GM12891 (cell line): ENCODE measurements at regions not wholly inside any gene's neighbourhood (a gene's known extent, or its start where the extent isn't known, plus 50 kb on each side); places are given as distances from the start of the nearest gene placed in this dataset.
A peak's percentile ranks its signal among the peaks of the same experiment; 100 is the strongest.

ENCODE experiments used
- DNase-seq: peaks from one replicate; pipeline ENCODE4 v3.0.0; 2011; ENCODE audit warnings: low spot score; ENCODE audit not compliant: insufficient read length
- FAIRE-seq: peaks from 2 replicates; lab custom pipeline; 2011; peaks lifted over from hg19 to GRCh38; lab: Jason Lieb, UNC
- PAX5 ChIP-seq: IDR thresholded peaks from 2 replicates; pipeline ENCODE4 v1.6.1; 2011; ENCODE audit warnings: low read length, moderate library complexity, mild to moderate bottlenecking; ENCODE audit not compliant: insufficient read depth, severe bottlenecking
- POLR2A ChIP-seq: IDR thresholded peaks from 2 replicates; pipeline ENCODE4 v1.6.1; 2011; ENCODE audit warnings: low read depth, low read length, control low read depth
- POLR2AphosphoS5 ChIP-seq: IDR thresholded peaks from 2 replicates; pipeline ENCODE4 v1.6.1; 2011; ENCODE audit warnings: low read depth, low read length, control low read depth
- POU2F2 ChIP-seq: IDR thresholded peaks from 2 replicates; pipeline ENCODE4 v1.6.1; 2011; ENCODE audit warnings: low read depth, mild to moderate bottlenecking, control low read depth, low read length, moderate library complexity
- SPI1 ChIP-seq: IDR thresholded peaks from 2 replicates; pipeline ENCODE4 v1.6.1; 2011; ENCODE audit warnings: low read depth, low read length, control low read depth
- TAF1 ChIP-seq: IDR thresholded peaks from 2 replicates; pipeline ENCODE4 v1.6.1; 2011; ENCODE audit warnings: low read depth, low read length, control low read depth

DNA sequence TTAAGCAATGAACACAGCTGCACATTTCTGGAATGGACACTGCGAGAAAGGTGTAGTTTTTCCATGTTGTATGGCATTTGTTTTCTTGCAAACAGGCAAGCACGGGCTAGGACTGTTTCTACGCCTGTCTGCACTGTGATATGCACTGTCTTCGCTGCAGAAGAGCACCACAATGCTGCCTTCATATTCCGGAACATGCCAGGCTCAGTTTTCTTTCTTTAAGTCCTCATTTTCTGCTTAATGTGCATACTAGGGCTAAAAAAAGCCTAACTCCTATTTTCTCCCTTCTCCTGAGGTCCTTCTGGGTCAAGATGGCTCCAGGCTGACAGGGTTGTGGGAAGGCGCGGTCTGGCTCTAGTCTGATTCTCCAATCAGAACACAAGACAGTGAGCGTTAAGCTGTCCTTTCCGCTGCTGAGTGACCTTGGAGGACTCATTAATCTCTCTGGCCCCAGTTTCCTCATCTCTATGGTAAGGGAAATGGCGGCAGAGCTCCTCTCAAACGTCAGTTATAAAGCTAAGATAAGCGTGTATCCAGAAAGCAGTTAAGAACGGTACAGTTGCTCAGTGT lies 379.9 kb downstream of the C6orf118 start:
- FAIRE-seq, result no peak
- no peak for TF ChIP-seq POU2F2
- no peak for TF ChIP-seq POLR2AphosphoS5
- TF ChIP-seq PAX5, result no peak
- TF ChIP-seq SPI1, result no peak
- no peak for TF ChIP-seq POLR2A
- no peak for TF ChIP-seq TAF1
- no peak for DNase-seq

DNA sequence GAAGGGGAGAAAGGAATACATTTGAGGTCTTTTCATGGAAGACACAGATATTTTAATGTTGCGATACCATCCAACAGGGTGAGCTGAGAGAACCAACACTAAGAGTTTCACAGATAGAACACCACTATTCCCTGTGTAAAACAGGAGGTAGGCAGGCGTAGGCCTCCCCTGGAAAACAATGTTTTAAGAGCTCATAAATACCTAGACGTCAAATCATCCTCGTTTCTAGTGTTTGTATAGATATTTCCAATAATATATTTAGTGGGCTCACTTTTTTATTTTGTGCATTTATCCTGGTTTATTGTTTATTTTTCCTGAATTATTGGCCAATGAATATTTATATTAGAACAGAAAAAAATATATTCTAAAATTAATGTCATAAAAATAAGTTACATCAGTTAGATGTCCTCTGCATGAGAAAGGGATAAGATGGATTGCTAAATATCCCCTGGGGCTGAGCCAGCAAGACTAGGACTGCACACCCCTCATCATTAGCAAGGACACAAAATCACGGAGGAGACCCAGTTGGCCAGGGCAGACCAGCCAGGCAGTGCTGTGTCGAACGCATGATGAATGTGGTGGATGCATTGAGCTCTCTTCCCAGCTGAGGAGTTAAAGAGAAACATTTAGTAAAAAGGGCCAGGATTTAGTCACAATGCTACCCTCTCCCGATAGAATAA lies 380.5 kb downstream of the C6orf118 start:
- no peak for DNase-seq
- TF ChIP-seq POLR2AphosphoS5 (no peak), POU2F2 (no peak), POLR2A (no peak), SPI1 (no peak), PAX5 (no peak), TAF1 (no peak)
- FAIRE-seq, result no peak

DNA sequence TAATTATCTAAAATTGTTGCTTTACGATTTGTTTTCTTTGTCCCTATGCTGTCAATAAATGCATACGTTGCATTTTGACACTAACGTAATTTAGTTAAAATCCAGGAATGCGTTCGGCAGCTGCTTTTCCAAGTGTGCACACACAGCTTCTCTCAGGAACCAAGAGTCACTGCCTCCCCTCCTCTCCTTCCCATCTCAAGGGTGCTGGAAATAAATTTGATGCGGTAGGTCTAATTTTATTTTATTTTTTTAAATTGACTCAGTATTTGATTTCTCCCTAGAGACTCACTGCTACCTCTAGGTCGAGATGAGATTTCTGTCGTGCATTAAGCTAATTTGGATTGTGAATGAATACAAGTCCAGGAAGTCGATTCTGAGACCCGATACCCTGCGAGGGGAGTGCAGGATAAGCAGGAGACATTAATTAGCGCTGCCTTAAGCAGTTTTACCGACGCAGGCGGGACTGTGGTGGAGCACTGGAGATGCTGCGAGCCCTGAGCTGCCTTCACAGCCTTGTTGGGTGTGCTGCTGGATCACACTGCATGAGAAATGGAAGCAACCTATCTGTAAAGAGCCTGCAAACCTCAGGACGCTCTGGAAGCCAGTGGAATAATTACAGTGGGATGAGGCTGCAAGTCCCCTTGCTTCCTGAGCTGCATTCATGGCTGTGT lies 381.2 kb downstream of the C6orf118 start:
- FAIRE-seq, result no peak
- no peak for DNase-seq
- TF ChIP-seq POU2F2 (no peak), TAF1 (no peak), POLR2A (no peak), SPI1 (no peak), PAX5 (no peak), POLR2AphosphoS5 (no peak)

DNA sequence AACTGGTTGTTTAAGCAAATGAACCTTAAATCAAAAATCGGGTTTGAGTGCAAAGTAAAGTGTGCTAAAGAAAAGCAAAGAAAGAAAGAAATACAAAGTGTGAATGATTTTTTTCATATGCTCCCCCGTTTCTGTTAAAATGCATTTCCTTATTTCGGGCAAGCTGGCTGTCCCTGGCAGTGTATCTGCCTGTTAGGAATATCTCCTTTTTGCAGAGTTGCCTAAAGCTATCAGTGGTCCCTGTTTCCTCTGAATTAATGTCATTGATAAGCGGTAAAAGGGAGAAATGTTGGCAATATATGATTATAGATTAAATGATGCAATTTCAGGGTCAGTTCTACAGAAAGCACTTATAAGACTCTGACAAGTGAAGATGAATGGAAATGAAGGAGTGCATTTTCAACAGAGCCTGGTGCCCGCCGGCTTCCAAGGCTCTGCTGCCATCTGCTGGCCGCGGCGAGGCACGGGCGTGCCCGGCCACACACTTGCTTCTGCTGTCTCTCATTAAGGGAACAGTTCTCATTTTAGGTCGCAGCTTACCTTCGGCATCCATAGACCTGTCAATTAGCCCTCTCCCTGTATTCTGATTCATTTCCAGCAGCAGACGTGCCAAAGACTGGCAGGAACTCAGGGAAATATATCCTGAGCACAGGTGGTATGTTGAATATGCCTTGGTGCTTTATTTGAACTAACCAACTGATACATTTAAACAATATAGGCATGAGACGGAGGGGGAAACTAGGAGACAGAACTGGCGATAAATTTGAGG lies 381.9 kb downstream of the C6orf118 start:
- FAIRE-seq, result peak; percentile 90
- peak; percentile 45 for DNase-seq
- TF ChIP-seq POU2F2 (no peak), PAX5 (no peak), POLR2A (no peak), POLR2AphosphoS5 (no peak), TAF1 (no peak), SPI1 (no peak)

DNA sequence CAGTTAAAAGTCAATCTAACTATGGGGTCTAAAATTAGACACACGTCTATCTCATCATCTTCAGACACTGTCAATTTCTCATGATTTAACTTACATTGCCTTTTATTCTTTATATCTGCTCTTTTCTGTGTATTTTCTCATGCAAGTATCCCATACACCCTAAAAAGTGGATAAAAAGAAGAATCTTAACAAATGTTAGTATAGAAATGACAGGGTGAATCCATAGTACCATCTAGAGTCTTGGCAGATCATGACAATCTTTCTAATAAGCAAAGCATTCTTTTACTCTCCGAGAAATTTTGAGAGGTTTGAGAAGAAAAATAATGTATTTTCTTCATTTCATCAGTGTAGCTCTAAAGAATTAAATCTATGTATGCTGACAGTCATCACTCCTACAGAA lies 382.7 kb downstream of the C6orf118 start:
- DNase-seq, result no peak

DNA sequence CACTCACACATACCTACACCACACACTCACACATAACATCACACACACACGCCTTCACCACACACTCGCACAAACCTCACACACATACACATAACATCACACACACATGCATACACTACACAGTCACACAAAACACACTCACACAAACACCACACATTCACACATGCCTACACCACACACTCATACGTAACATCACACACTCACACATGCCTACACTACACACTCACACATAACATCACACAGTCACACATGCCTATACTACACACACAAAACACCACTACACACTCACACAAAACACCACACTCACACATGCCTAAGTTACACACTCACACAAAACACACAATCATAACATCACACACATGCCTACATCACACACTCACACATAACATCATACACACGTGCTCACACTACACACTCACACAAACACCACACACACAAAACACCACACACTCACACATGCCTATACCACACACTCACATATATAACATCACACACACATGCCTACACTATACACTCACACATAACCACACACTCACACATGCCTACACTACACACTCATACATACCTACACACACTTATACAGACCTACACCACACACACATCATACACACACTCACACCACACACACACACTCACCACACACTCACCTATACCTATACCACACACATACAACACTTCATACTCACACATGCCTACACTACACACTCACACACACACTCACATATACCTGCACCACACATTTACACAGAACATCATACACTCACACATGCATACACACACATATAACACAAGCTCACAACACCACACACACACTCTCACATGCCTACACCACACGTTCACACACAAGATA lies 383.5 kb downstream of the C6orf118 start:
- FAIRE-seq, result peak; percentile 87

More for the DNA sequence above, 382.7 kb downstream of the C6orf118 start:
- TF ChIP-seq TAF1 (no peak), POLR2A (no peak), POLR2AphosphoS5 (no peak), SPI1 (no peak), PAX5 (no peak), POU2F2 (no peak)
- no peak for FAIRE-seq

DNA sequence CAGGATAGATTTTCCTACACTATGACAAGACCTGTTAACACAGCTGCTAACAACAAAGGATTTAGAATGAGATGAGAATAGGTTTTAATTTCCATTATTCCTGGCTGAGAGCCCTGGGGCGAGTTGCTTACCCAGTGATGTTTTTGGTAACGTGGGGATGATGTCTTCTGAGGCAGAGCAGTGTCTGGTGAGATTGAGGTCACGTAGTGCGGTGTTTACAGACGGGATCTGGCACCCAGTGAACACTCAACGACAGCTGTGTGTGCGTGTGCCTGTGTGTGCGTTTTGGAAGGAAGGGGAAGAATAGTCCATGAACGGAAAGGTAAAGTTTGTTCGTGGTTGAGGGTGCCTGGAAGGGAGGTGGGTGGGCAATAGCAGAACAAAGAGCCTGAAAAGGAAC lies 384.7 kb downstream of the C6orf118 start:
- no peak for TF ChIP-seq POLR2AphosphoS5
- no peak for TF ChIP-seq PAX5
- TF ChIP-seq TAF1, result no peak
- TF ChIP-seq POLR2A, result no peak
- TF ChIP-seq SPI1, result no peak
- no peak for TF ChIP-seq POU2F2
- no peak for FAIRE-seq
- DNase-seq, result no peak

More for the DNA sequence above, 383.5 kb downstream of the C6orf118 start:
- DNase-seq, result no peak
- TF ChIP-seq POU2F2, result no peak
- TF ChIP-seq POLR2A, result no peak
- TF ChIP-seq PAX5, result no peak
- no peak for TF ChIP-seq TAF1
- no peak for TF ChIP-seq POLR2AphosphoS5
- TF ChIP-seq SPI1, result no peak

DNA sequence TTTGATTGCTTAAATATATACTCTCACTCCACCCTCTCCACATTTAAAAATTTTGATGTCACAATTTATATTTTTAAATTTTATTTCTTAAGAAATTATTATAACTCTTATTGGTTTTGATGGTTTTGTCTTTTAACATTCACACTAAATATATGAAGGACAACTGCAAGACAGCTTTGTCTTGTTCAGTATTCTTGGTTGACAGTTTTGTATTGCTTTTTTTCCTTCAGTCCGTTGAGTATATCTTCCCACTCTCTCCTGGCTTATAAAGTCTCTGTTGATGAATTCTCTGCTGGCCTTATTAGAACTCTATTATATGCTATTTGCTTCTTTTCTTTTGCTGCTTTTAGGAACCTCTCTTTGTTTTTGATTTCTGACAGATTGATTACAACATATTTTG lies 392.2 kb downstream of the C6orf118 start:
- FAIRE-seq, result no peak
- DNase-seq, result no peak
- TF ChIP-seq POU2F2, result no peak
- no peak for TF ChIP-seq POLR2AphosphoS5
- no peak for TF ChIP-seq SPI1
- no peak for TF ChIP-seq POLR2A
- TF ChIP-seq TAF1, result no peak
- TF ChIP-seq PAX5, result no peak

DNA sequence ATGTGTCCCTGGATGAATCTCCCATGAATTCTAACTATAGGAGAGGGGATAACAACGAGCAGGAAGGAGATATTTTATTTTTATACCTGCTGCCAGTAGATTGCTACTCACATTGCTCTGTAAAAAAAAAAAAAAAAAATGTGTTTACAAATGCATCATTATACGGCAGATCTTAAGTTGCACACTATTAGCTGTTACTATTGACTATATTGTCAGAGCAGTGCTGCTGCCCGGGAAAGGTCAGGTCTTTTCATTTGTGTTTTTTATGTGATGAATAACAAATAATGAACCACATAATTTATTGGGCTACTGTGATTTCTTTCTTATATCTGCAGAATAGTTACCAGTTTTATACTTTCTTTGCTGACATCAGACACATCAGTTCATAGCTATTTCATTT lies 393.3 kb downstream of the C6orf118 start:
- DNase-seq, result no peak
- FAIRE-seq, result no peak
- TF ChIP-seq POLR2AphosphoS5, result no peak
- TF ChIP-seq POU2F2, result no peak
- no peak for TF ChIP-seq PAX5
- TF ChIP-seq POLR2A, result no peak
- no peak for TF ChIP-seq TAF1
- TF ChIP-seq SPI1, result no peak
